Upper lobe of right lung (tissue), 1 donor: ENCODE measurements at regions not wholly inside any gene's neighbourhood (a gene's known extent, or its start where the extent isn't known, plus 50 kb on each side); places are given as distances from the start of the nearest gene placed in this dataset.
A peak's percentile ranks its signal among the peaks of the same experiment; 100 is the strongest.

Source experiments
- ATAC-seq: fragments of 200-7000 bp; cut with Tn5 transposase; one replicate; pipeline ENCODE4 v1.9.1; 2020; ENCODE audit warnings: mild to moderate bottlenecking, moderate library complexity
- DNase-seq: peaks from one replicate; pipeline ENCODE4 v3.0.0-alpha.2; 2020
- H3K27ac ChIP-seq: fragments of 200-600 bp; one replicate; pipeline ENCODE4 v1.8.0; 2022
- H3K27me3 ChIP-seq: fragments of 200-600 bp; one replicate; pipeline ENCODE4 v1.8.0; 2022; ENCODE audit warnings: mild to moderate bottlenecking
- H3K36me3 ChIP-seq: fragments of 200-600 bp; one replicate; pipeline ENCODE4 v1.8.0; 2022
- H3K4me1 ChIP-seq: fragments of 200-600 bp; one replicate; pipeline ENCODE4 v1.8.0; 2022
- H3K4me3 ChIP-seq: fragments of 200-600 bp; one replicate; pipeline ENCODE4 v1.8.0; 2022; ENCODE audit warnings: mild to moderate bottlenecking
- H3K9me3 ChIP-seq: fragments of 200-600 bp; one replicate; pipeline ENCODE4 v1.8.0; 2022
- CTCF ChIP-seq: fragments of 200-600 bp; IDR thresholded peaks from one replicate; pipeline ENCODE4 v1.8.0; 2022; ENCODE audit warnings: antibody characterized with exemption
- intact Hi-C: fragments of 100-400 bp; cut with DNase I; formaldehyde crosslinking; loops from one replicate; pipeline ENCODE4 v1.11.0; 2022
- donor health status: DM: no; HTN: yes; CAD: no; lungs with severe emphysema.

GRCh38 chr21:27454234-27454633 is 487.3 kb upstream of the ADAMTS5 start:
- Histone ChIP-seq H3K27me3 (no peaks in the 10 kb centered on the region), H3K4me1 (no peaks in the 10 kb centered on the region), H3K9me3 (no peaks in the 10 kb centered on the region), H3K27ac (no peak overlapping the region), H3K36me3 (no peaks in the 10 kb centered on the region), H3K4me3 (no peak overlapping the region)
- intact Hi-C loops = no loop called here
- ATAC-seq = no peak
- DNase-seq = no peak
- TF ChIP-seq CTCF = no peak

- DNase-seq (no peak), ATAC-seq (no peak)
- no peak for TF ChIP-seq CTCF
- no peaks in the 10 kb centered on the region for H3K4me1 ChIP-seq
- intact Hi-C loops = no loop called here
- no peaks in the 10 kb centered on the region for H3K36me3 ChIP-seq
- H3K27me3 ChIP-seq = no peaks in the 10 kb centered on the region
- no peaks in the 10 kb centered on the region for H3K9me3 ChIP-seq
- H3K27ac ChIP-seq = no peak overlapping the region
- no peak overlapping the region for H3K4me3 ChIP-seq
Observed at GRCh38 chr21:27451116-27451515, 484.2 kb upstream of the ADAMTS5 start.

GRCh38 chr21:27450216-27450615 is 483.3 kb upstream of the ADAMTS5 start:
- intact Hi-C loops = no loop called here
- H3K9me3 ChIP-seq = no peaks in the 10 kb centered on the region
- no peaks in the 10 kb centered on the region for H3K4me1 ChIP-seq
- no peak for TF ChIP-seq CTCF
- H3K27me3 ChIP-seq = no peaks in the 10 kb centered on the region
- no peak overlapping the region for H3K27ac ChIP-seq
- ATAC-seq (no peak), DNase-seq (no peak)
- no peak overlapping the region for H3K4me3 ChIP-seq
- H3K36me3 ChIP-seq = no peaks in the 10 kb centered on the region

- Histone ChIP-seq H3K4me1 (no peaks in the 10 kb centered on the region), H3K36me3 (no peaks in the 10 kb centered on the region), H3K27ac (no peak overlapping the region), H3K9me3 (no peaks in the 10 kb centered on the region), H3K27me3 (no peaks in the 10 kb centered on the region), H3K4me3 (no peak overlapping the region)
- ATAC-seq (peak; percentile 36), DNase-seq (no peak)
- intact Hi-C loops = no loop called here
- no peak for TF ChIP-seq CTCF
Observed at GRCh38 chr21:27448960-27449359, 482.1 kb upstream of the ADAMTS5 start.

GRCh38 chr21:27447843-27448242 is 481.0 kb upstream of the ADAMTS5 start:
- no peak for TF ChIP-seq CTCF
- ATAC-seq = no peak
- intact Hi-C loops = no loop called here
- Histone ChIP-seq H3K27ac (peak overlapping the region; percentile 20), H3K4me1 (no peaks in the 10 kb centered on the region), H3K27me3 (no peaks in the 10 kb centered on the region), H3K9me3 (no peaks in the 10 kb centered on the region), H3K4me3 (no peak overlapping the region), H3K36me3 (no peaks in the 10 kb centered on the region)
- no peak for DNase-seq

- no peak for DNase-seq
- no peak for ATAC-seq
- Histone ChIP-seq H3K36me3 (no peaks in the 10 kb centered on the region), H3K4me3 (no peak overlapping the region), H3K27ac (no peak overlapping the region), H3K4me1 (peaks cover 8% of the 10 kb centered on the region), H3K27me3 (no peaks in the 10 kb centered on the region), H3K9me3 (no peaks in the 10 kb centered on the region)
- TF ChIP-seq CTCF = no peak
- intact Hi-C loops = no loop called here
Observed at GRCh38 chr21:27429710-27430341, 462.9 kb upstream of the ADAMTS5 start.
